Breast epithelium (tissue), 4 donors: ENCODE measurements at regions not wholly inside any gene's neighbourhood (a gene's known extent, or its start where the extent isn't known, plus 50 kb on each side); places are given as distances from the start of the nearest gene placed in this dataset.

Source experiments
- DNase-seq, 2 donors: peaks; one replicate each; pipeline ENCODE4 v3.0.0-alpha.2; 2019; ENCODE audit warnings: low spot score in 2 of 2
- H3K27ac ChIP-seq, 2 donors: fragments of 200-600 bp; sonication (generic) in 1 of 2; one replicate each; pipeline ENCODE4 v1.5.1; 2016 to 2019; ENCODE audit warnings: mild to moderate bottlenecking in 1 of 2
- H3K27me3 ChIP-seq, 2 donors: fragments of 200-600 bp; sonication (generic) in 1 of 2; one replicate each; pipeline versions ENCODE4 v1.5.1 to v1.6.0; 2017 to 2019; ENCODE audit warnings: control low read depth in 1 of 2, mild to moderate bottlenecking in 1 of 2
- H3K36me3 ChIP-seq: fragments of 200-600 bp; one replicate; pipeline ENCODE4 v1.5.1; 2019
- H3K4me1 ChIP-seq, 2 donors: fragments of 200-600 bp; sonication (generic); one replicate each; pipeline ENCODE4 v1.5.1; 2016 to 2019; ENCODE audit warnings: control low read depth in 1 of 2
- H3K4me3 ChIP-seq, 3 donors: fragments of 200-600 bp; sonication (generic); 1 replicate in 2 of 3; 2 replicates in 1 of 3; pipeline ENCODE4 v1.5.1; 2016 to 2019; ENCODE audit warnings: mild to moderate bottlenecking in 3 of 3, moderate library complexity in 2 of 3
- H3K9me3 ChIP-seq, 2 donors: fragments of 200-600 bp; sonication (generic) in 1 of 2; one replicate each; pipeline ENCODE4 v1.5.1; 2016 to 2019; ENCODE audit warnings: control low read depth in 1 of 2
- CTCF ChIP-seq, 3 donors: fragments of 450-650 bp; IDR thresholded peaks; one replicate each; pipeline ENCODE4 v1.5.1; 2016 to 2017; ENCODE audit warnings: antibody characterized with exemption in 3 of 3, mild to moderate bottlenecking in 3 of 3, moderate library complexity in 3 of 3
- POLR2A ChIP-seq: fragments of 450-650 bp; IDR thresholded peaks from one replicate; pipeline ENCODE4 v1.6.1; 2016; ENCODE audit warnings: antibody characterized with exemption, mild to moderate bottlenecking, moderate library complexity
- POLR2AphosphoS5 ChIP-seq, 3 donors: sonication (generic); formaldehyde crosslinking; IDR thresholded peaks; one replicate each; pipeline ENCODE4 v1.6.1; 2017; ENCODE audit warnings: antibody characterized with exemption in 3 of 3
- intact Hi-C: fragments of 100-400 bp; cut with DNase I; formaldehyde crosslinking; loops from one replicate; pipeline ENCODE4 v1.15.1; 2023; ENCODE audit warnings: low total_unique reads

GRCh38 chr1:47545912-47546483 lies 108.2 kb downstream of the FOXD2 start:
- Histone ChIP-seq H3K36me3 (no peaks in the 10 kb centered on the region), H3K27ac (no peak overlapping the region), H3K4me3 (no peak overlapping the region), H3K4me1 (no peaks in the 10 kb centered on the region), H3K9me3 (peaks cover 0 to 6% of the 10 kb centered on the region in 2 donors), H3K27me3 (no peaks in the 10 kb centered on the region)
- intact Hi-C loops, result loop anchor here (2.0 kb wide), 1 partner anchor 61 kb away; no protein-coding TSS in a partner anchor
- TF ChIP-seq POLR2AphosphoS5 (IDR thresholded peaks at IDR 0.05) (no peak), CTCF (IDR thresholded peaks at IDR 0.05) (no peak), POLR2A (no peak)
- no peak for DNase-seq

- Histone ChIP-seq H3K27me3 (peaks cover 0 to 11% of the 10 kb centered on the region in 2 donors), H3K4me3 (no peak overlapping the region), H3K36me3 (no peaks in the 10 kb centered on the region), H3K27ac (no peak overlapping the region), H3K4me1 (no peaks in the 10 kb centered on the region), H3K9me3 (no peaks in the 10 kb centered on the region)
- no peak for DNase-seq
- intact Hi-C loops, result no loop called here
- TF ChIP-seq POLR2AphosphoS5 (IDR thresholded peaks at IDR 0.05) (no peak), POLR2A (no peak), CTCF (IDR thresholded peaks at IDR 0.05) (no peak)
Measured at GRCh38 chr1:47547753-47548573, 110.1 kb downstream of the FOXD2 start.

GRCh38 chr1:47548637-47549036 lies 110.8 kb downstream of the FOXD2 start:
- intact Hi-C loops, result no loop called here

GRCh38 chr1:47549532-47549931 lies 111.7 kb downstream of the FOXD2 start:
- intact Hi-C loops, result no loop called here
- DNase-seq, result no peak
- Histone ChIP-seq H3K27me3 (peaks cover 0 to 12% of the 10 kb centered on the region in 2 donors), H3K4me1 (no peaks in the 10 kb centered on the region), H3K4me3 (no peak overlapping the region), H3K27ac (no peak overlapping the region), H3K9me3 (no peaks in the 10 kb centered on the region), H3K36me3 (no peaks in the 10 kb centered on the region)
- TF ChIP-seq CTCF (IDR thresholded peaks at IDR 0.05) (no peak), POLR2A (no peak), POLR2AphosphoS5 (IDR thresholded peaks at IDR 0.05) (no peak)

More at GRCh38 chr1:47548637-47549036, 110.8 kb downstream of the FOXD2 start:
- H3K4me1 ChIP-seq, result no peaks in the 10 kb centered on the region
- no peak for TF ChIP-seq POLR2AphosphoS5 (IDR thresholded peaks at IDR 0.05)
- no peak for TF ChIP-seq POLR2A
- no peak for TF ChIP-seq CTCF (IDR thresholded peaks at IDR 0.05)
- no peaks in the 10 kb centered on the region for H3K36me3 ChIP-seq
- no peak overlapping the region for H3K27ac ChIP-seq
- DNase-seq, result no peak
- no peak overlapping the region for H3K4me3 ChIP-seq
- peaks cover 0 to 12% of the 10 kb centered on the region in 2 donors for H3K27me3 ChIP-seq
- H3K9me3 ChIP-seq, result no peaks in the 10 kb centered on the region

- no peaks in the 10 kb centered on the region for H3K36me3 ChIP-seq
- no peak overlapping the region for H3K27ac ChIP-seq
- H3K4me1 ChIP-seq, result no peaks in the 10 kb centered on the region
- no peak for DNase-seq
- H3K27me3 ChIP-seq, result peaks cover 0 to 12% of the 10 kb centered on the region in 2 donors
- TF ChIP-seq POLR2A (no peak), POLR2AphosphoS5 (IDR thresholded peaks at IDR 0.05) (no peak), CTCF (IDR thresholded peaks at IDR 0.05) (no peak)
- no peaks in the 10 kb centered on the region for H3K9me3 ChIP-seq
- intact Hi-C loops, result no loop called here
- H3K4me3 ChIP-seq, result no peak overlapping the region
Measured at GRCh38 chr1:47550929-47551328, 113.1 kb downstream of the FOXD2 start.
